A673 (cell line): ENCODE measurements at regions not wholly inside any gene's neighbourhood (a gene's known extent, or its start where the extent isn't known, plus 50 kb on each side); places are given as distances from the start of the nearest gene placed in this dataset.
"Not testable (repeated sequence)": the region's sequence is repeated elsewhere in the genome, so short reads cannot be mapped to it uniquely, and the experiment has no call there.

ENCODE experiments used
- BruUV-seq: library from RNA; stranded (reverse); fragments of 400-500 nt; replicated peaks from 2 replicates; lab custom pipeline; 2021; lab: Mats Ljungman, UMichigan
- CTCF ChIA-PET: fragments of 300-600 bp; sonication (Branson Sonifier 250); formaldehyde crosslinking; loops from one replicate; lab custom pipeline; 2022; ENCODE audit warnings: antibody characterized with exemption; lab: Charles Lee
- POLR2A ChIA-PET: fragments of 300-600 bp; sonication (Branson Sonifier 250); formaldehyde crosslinking; loops from one replicate; lab custom pipeline; 2022; ENCODE audit warnings: antibody characterized with exemption; ENCODE audit not compliant: low non-redundant PET; lab: Charles Lee
- DNase-seq: peaks from one replicate; pipeline ENCODE4 v3.0.0-alpha.2; 2015; ENCODE audit warnings: low spot score
- H3K27ac ChIP-seq: fragments of 200-600 bp; sonication (generic); 2 replicates; pipeline ENCODE4 v1.5.1; 2016; ENCODE audit warnings: mixed run types, low read depth, mild to moderate bottlenecking, mixed read lengths, antibody characterized with exemption, low read length; ENCODE audit not compliant: poor library complexity, severe bottlenecking
- H3K27me3 ChIP-seq: fragments of 200-600 bp; sonication (generic); replicated peaks from 2 replicates; pipeline ENCODE4 v1.6.1; 2017; ENCODE audit warnings: mixed run types, low read depth, mild to moderate bottlenecking, mixed read lengths, antibody characterized with exemption, low read length; ENCODE audit not compliant: insufficient read depth, poor library complexity
- H3K36me3 ChIP-seq: fragments of 200-600 bp; sonication (generic); 2 replicates; pipeline ENCODE4 v1.6.1; 2016; ENCODE audit warnings: mixed run types, mild to moderate bottlenecking, mixed read lengths, antibody characterized with exemption, low read length; ENCODE audit not compliant: insufficient read depth, poor library complexity, severe bottlenecking
- H3K4me1 ChIP-seq: fragments of 200-600 bp; sonication (generic); 2 replicates; pipeline ENCODE4 v1.6.1; 2017; ENCODE audit warnings: mixed run types, mild to moderate bottlenecking, mixed read lengths, antibody characterized with exemption, low read length; ENCODE audit not compliant: insufficient read depth, poor library complexity, severe bottlenecking
- H3K4me3 ChIP-seq: fragments of 200-600 bp; sonication (generic); 2 replicates; pipeline ENCODE4 v1.5.1; 2016; ENCODE audit warnings: low read depth, mixed run types, mild to moderate bottlenecking, mixed read lengths, low read length; ENCODE audit not compliant: poor library complexity, severe bottlenecking
- H3K9me3 ChIP-seq: fragments of 200-600 bp; sonication (generic); 2 replicates; pipeline ENCODE4 v1.6.1; 2016; ENCODE audit warnings: mixed run types, low read depth, mild to moderate bottlenecking, mixed read lengths, antibody characterized with exemption, low read length; ENCODE audit not compliant: poor library complexity, severe bottlenecking
- EZH2 ChIP-seq: fragments of 200-600 bp; sonication (generic); IDR thresholded peaks from 2 replicates; pipeline ENCODE4 v1.6.1; 2017; ENCODE audit warnings: borderline replicate concordance, low read depth, mild to moderate bottlenecking, mixed read lengths, antibody characterized with exemption, low read length; ENCODE audit not compliant: poor library complexity, severe bottlenecking
- intact Hi-C: fragments of 100-400 bp; cut with micrococcal nuclease; formaldehyde crosslinking; loops from one replicate; pipeline ENCODE4 v1.10.0; 2022; ENCODE audit not compliant: unreplicated experiment
- TF ChIP-seq, protein P1 (sequence below): fragments of 300-800, 200-600 bp; sonication (generic); conservative IDR thresholded peaks from 2 replicates; pipeline ENCODE4 v1.5.1; 2017; ENCODE audit warnings: low read depth, mild to moderate bottlenecking, antibody characterized with exemption, low read length, moderate library complexity, mixed read lengths

DNA sequence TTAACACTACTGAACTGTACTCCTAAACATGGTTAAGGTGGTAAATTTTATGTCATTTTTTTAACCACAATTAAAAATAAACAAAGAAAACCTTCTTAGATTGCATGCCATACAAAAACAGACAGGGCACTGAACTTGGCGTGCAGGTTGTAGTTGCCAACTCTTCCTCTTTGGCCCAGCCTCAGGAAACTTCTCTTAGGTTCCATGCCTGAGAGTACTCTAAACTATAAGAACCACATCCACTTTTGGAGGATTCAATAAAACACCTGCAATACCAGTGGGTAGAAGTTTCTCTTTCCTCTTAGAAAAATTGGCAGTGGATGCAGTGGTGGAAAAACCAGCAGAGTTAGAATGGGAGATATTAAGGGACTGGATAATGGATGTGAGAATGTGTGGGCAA lies 103.4 kb downstream of the LUZP4 start:
- Histone ChIP-seq H3K9me3 (no peaks in the 10 kb centered on the region), H3K36me3 (no peaks in the 10 kb centered on the region), H3K4me3 (no peak overlapping the region), H3K27me3 (no peaks in the 10 kb centered on the region), H3K4me1 (peaks cover 2% of the 10 kb centered on the region), H3K27ac (no peak overlapping the region)
- intact Hi-C loops, result no loop called here
- ChIA-PET CTCF (interaction anchor here (0.6 kb wide), 1 partner anchor 20 kb away, joined by 3 read pairs; no protein-coding TSS in a partner anchor), POLR2A (no interaction called here)
- BruUV-seq, result no TSS peak
- DNase-seq, result no peak
- TF ChIP-seq, protein P1, sequence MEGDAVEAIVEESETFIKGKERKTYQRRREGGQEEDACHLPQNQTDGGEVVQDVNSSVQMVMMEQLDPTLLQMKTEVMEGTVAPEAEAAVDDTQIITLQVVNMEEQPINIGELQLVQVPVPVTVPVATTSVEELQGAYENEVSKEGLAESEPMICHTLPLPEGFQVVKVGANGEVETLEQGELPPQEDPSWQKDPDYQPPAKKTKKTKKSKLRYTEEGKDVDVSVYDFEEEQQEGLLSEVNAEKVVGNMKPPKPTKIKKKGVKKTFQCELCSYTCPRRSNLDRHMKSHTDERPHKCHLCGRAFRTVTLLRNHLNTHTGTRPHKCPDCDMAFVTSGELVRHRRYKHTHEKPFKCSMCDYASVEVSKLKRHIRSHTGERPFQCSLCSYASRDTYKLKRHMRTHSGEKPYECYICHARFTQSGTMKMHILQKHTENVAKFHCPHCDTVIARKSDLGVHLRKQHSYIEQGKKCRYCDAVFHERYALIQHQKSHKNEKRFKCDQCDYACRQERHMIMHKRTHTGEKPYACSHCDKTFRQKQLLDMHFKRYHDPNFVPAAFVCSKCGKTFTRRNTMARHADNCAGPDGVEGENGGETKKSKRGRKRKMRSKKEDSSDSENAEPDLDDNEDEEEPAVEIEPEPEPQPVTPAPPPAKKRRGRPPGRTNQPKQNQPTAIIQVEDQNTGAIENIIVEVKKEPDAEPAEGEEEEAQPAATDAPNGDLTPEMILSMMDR, result no peak
- no peak for TF ChIP-seq EZH2

DNA sequence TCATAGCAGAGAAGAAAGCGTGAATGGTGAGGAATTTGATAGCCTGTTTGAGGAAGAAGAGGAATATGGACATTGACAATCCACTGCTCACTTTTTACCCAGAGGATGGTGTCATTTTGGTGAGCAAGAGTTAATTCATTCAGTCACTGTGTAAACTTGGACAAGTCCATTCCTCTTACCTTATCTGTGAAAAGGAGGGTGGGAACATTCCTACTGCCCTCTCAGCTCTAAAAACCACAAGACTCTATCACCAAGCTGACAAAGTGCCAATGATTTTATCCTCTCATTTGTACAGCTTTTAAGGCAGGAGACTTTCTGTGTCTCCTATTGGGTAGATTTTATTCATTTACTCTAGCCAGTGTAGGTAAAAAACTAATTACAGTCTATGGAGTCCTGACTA lies 103.8 kb downstream of the LUZP4 start:
- intact Hi-C loops, result no loop called here
- no peaks in the 10 kb centered on the region for H3K4me1 ChIP-seq
- no TSS peak for BruUV-seq
- DNase-seq, result no peak
- TF ChIP-seq EZH2, result no peak
- TF ChIP-seq, protein P1, result no peak
- no peak overlapping the region for H3K27ac ChIP-seq
- ChIA-PET CTCF (no interaction called here), POLR2A (no interaction called here)
- no peak overlapping the region for H3K4me3 ChIP-seq
- no peaks in the 10 kb centered on the region for H3K36me3 ChIP-seq
- no peaks in the 10 kb centered on the region for H3K9me3 ChIP-seq
- no peaks in the 10 kb centered on the region for H3K27me3 ChIP-seq

DNA sequence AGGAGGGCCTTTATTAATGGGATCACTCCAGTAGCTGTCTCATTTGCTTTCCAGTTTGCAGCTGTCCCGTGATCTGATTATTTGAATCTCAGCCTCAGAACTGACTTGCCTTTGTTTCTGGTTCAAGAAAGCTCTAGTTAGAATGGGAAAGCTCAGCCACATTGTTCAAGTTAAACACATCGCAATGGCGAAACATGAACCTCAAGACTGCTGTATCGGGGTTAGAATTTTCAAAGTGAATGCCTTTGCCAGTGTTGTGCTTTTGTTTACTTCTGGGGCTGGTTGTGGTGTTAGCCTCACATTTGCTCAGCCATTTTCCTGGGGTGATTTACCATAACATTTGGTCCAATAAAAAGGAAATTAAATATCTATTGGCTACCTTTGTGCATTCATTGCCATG lies 105.3 kb downstream of the LUZP4 start:
- H3K9me3 ChIP-seq, CTCF ChIA-PET, DNase-seq, BruUV-seq, H3K36me3 ChIP-seq, H3K4me1 ChIP-seq, H3K27me3 ChIP-seq, POLR2A ChIA-PET, intact Hi-C loops, H3K27ac ChIP-seq, H3K4me3 ChIP-seq: not testable (repeated sequence)

DNA sequence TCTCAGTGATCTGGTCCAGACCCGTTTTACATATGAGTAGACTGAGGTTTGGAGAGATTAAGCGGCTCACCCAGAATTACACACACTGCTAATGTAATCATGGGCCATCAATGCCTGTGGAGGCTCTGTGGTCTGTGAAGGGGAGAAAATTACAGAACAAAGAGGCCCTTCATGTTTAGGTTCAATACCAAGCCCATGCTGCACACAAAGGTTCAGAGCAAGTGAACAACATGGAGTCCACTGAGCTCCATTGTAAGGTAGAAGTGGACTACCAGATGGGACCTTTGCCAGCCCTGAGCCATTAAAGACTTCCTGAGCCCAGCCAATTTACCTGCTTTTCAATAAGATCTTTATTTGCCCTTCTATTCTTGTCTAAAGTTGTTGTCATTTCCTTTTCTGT lies 109.8 kb downstream of the LUZP4 start:
- no TSS peak for BruUV-seq
- Histone ChIP-seq H3K4me1 (peaks cover 6% of the 10 kb centered on the region), H3K9me3 (no peaks in the 10 kb centered on the region), H3K27ac (no peak overlapping the region), H3K4me3 (no peak overlapping the region), H3K36me3 (no peaks in the 10 kb centered on the region), H3K27me3 (no peaks in the 10 kb centered on the region)
- DNase-seq, result no peak
- CTCF ChIA-PET, result no interaction called here
- POLR2A ChIA-PET, result no interaction called here
- intact Hi-C loops, result no loop called here
- no peak for TF ChIP-seq EZH2
- TF ChIP-seq, protein P1, result no peak
